GM19324 (cell line): ENCODE measurements at regions not wholly inside any gene's neighbourhood (a gene's known extent, or its start where the extent isn't known, plus 50 kb on each side); places are given as distances from the start of the nearest gene placed in this dataset.
"Not testable (repeated sequence)": the region's sequence is repeated elsewhere in the genome, so short reads cannot be mapped to it uniquely, and the experiment has no call there.

Experiments
- ATAC-seq: cut with Tn5 transposase; IDR thresholded peaks from one replicate; pipeline ENCODE4 v1.9.1; 2021; ENCODE audit warnings: mild to moderate bottlenecking, moderate library complexity; ENCODE audit not compliant: unreplicated experiment, low FRiP score

DNA sequence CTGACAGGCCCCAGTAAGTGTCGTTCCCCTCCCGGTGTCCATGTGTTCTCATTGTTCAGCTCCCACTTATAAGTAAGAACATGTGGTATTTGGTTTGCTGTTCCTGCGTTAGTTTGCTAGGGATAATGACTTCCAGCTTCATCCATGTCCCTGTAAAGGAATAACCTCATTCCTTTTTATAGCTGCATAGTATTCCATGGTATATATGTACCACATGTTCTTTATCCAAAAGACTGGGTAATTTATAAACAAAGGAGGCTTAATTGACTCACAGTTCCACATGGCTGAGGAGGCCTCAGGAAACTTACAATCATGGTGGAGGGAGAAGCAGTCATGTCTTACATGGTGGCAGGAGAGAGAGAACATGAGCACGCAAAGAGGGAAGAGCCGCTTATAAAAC lies 79.6 kb upstream of the CACUL1 start:
- not testable (repeated sequence) for ATAC-seq

DNA sequence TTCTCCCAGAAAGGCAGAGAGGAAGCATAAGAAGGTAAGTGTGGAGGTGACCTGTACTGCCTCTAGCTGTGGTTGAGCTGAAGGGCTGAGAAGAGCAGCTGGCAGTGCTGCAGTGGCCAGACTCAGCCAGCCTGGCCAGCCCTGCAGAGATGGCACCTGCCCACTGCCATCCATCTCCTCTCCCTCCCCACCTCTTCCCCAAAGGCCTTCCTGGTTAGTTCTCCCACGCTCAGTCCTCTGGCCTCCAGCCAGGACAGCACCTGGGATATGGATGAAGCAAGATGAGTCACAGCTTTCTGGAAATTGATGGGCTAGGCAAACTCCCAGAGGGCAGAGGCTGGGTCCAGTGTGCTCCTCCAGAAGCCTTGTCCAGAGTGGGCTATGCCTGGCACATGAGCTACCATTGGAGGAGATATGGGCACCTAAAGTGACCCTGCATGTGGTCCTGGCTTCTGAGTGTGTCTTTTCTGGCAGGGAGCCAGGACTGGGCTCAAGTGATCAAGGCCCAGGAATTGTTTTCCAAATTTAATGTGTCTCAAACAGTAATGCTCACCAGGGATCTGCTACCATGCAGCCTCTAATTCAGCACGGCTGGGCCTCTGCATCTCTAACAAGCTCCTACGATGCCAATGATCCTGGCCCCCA lies 81.0 kb upstream of the CACUL1 start:
- ATAC-seq: no peak

DNA sequence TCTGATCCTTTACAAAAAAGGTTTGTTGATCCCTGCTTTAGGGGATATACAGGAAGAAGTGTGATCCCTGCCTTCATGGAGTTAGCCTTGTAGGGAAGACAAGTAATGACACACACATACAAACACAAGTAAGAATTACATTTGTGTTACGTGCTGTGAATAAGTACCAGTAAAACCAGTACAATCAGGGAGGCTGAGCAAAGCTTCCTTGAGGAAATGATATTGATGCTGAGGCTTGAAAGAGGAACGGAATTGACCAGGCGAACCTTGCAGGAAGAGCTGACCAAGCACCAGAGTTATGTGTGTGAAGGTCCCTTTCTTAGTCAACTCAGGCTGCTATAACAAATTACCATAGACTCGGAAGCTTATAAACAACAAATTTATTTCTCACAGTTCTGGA lies 83.6 kb upstream of the CACUL1 start:
- no peak for ATAC-seq

DNA sequence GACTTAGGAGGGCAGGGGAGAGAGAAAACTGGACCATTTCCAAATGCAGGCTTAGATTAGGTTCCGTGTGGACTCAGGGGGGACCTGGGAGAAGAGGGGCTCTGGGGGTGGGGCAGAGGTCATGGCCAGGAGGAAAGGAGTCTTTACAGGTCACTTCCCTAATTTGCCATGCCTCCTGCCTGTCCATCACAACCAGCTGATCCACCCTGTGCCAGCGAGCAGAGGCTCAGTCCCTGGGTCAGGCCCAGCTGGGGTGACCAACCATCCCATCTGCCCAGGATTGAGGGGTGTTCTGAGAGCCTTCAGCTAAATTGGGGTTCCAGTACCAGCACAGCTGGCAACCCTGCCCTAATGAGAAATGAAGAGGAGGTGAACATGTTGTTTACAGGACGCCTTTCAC lies 84.6 kb upstream of the CACUL1 start:
- no peak for ATAC-seq

DNA sequence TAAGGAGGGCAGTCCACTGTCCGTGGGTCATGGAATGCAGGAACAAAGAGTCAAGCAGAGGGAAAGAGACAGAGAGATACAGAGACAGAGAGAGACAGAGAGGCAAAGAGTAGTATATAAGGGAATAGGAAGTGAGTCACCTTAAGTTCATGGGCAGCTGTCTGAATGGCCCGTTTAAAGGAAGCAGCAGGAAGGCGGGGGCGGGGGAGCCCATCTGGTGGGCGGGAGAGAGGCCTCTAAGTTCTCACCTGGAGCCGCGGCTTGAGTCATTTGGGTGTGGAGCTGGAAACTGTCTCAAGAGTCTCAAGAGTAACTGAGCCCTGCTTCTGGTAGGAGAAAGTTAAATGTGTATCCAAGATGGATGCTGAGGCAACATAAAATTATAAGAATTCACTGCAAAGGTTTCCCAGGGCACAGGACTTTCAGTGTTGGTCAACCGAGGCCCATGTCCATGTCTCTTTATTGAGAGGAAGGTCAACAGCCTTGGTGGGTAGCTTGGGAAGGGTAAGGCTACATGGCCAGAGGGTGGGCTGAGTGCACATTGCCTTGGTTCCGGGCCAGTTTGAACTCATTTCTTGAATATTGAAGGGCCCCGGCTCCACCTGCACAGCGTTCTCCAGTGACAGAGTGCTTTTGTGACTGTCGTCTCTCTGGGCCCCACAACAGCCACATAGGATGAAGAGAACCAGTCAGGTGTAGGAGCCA lies 85.5 kb upstream of the CACUL1 start:
- no peak for ATAC-seq

DNA sequence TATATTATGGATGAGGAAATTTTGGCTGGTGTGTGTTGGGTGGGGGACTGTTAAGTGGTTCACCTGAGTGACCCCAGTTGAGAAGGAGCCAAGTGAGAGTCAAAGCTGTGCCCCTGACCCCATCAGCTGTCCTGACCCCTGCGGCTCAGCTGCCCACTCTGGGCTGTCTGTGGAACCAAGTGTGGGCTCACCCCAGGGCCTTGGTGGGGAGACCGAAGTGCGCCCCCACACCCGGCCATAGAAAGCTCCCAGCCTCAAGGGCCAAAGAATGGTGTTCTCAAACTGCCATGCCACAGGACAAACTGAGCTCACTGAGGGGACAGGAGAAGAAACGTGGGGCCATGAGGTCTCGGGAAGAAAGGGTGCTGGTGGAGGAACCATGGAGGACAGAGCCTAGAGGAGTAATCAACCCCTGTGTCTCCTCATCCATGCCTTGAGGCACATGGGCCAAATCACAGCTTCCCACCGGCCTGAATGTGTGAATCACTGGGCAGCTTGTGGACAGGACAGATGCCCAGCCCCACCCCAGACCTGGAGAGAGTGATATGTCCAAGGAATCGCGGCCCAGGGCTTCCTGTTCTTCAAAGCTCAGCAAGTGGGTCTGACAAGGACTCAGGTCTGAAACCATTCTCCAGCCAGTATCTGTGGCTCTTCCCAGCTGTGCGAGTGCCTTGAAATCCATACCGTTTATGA lies 86.2 kb upstream of the CACUL1 start:
- ATAC-seq: no peak

DNA sequence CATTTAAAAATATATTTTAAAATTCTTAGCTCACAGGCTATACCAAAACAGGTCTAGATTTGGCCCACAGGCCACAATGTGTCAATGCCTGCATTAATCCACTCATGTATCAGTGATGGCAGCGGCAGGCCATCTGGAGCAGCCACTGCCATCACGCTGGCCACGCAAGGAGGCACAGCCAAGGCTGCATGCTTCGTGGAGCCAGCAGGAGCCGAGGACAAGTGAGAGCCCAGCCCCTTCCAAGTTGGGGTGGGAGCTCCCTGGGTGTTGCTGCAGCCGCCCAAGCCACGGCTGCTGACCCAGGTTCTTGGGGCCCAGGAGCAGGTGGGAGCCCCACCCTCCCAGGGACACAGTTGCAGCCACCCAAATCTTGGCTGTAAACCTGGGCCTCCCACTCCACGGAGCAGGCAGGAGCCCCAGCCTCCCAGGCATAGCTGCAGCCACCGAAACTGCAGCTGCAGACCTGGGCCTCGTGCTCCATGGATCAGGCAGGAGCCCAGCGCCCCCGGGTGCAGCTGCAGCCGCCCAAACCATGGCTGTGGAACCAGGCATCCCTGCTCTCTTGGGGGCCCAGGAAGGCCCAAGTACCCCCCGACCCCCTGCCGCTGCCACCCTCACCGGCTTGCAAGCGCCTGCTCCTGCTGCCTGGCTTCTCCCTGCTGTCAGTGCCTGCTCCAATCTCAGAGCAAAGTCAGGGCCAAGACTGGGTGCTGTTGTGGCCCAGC lies 87.3 kb upstream of the CACUL1 start:
- no peak for ATAC-seq

DNA sequence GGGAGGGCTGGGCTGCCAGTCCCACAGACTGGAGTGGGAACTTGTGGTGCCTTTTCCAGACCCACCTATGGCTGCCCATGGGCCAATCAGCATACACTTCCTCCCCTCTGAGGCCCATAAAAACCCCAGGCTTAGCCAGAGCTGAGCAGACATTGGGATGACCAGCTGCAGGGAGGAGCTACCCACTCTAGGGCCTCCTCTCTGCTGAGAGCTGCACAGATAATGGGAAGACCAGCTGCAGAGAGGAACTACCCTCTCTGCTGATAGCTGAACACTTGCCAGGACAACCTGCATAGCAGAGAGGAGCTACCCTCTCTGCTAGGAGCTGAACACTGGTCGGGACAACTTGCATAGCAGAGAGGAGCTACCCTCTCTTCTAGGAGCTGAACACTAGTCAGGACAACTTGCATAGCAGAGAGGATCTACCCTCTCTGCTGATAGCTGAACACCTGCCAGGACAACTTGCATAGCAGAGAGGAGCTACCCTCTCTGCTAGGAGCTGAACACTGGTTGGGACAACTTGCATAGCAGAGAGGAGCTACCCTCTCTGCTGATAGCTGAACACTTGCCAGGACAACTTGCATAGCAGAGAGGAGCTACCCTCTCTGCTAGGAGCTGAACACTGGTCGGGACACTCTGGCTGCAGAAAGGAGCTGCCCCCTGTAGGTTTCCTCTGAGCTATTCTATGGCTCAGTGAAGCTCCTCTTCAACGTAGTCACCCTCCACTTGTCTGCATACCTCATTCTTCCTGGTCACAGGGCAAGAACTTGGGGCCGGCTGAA lies 88.3 kb upstream of the CACUL1 start:
- ATAC-seq: no peak

DNA sequence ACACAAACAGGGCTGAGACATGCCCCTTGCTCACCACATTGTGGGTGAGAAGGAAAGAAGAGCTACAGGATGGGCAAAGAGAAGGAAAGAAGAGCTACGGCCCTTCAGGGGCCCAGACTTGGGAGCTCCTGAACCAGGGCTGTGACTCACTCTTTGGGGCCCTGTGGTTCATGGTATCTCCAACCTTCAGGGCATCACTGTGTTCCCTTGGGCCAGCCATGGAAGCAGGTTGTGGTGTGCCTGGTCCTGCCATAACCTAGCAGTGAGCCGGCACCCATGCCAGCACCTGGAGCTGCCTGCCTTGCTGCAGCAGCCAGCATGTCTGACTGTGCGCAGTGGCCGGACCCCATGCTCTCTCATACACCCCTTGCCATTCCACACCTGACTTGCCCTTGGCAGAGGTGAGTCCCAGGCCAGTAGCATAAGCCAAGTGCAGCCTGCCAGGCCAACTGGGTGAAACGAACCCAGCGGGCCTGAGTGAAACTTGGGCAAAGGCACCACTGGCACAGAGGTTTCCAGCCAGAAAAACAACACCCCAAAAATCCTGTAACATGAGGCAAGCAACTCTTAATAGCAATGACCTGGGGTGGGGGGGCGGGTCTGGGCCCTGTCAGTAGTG lies 89.0 kb upstream of the CACUL1 start:
- ATAC-seq: no peak

DNA sequence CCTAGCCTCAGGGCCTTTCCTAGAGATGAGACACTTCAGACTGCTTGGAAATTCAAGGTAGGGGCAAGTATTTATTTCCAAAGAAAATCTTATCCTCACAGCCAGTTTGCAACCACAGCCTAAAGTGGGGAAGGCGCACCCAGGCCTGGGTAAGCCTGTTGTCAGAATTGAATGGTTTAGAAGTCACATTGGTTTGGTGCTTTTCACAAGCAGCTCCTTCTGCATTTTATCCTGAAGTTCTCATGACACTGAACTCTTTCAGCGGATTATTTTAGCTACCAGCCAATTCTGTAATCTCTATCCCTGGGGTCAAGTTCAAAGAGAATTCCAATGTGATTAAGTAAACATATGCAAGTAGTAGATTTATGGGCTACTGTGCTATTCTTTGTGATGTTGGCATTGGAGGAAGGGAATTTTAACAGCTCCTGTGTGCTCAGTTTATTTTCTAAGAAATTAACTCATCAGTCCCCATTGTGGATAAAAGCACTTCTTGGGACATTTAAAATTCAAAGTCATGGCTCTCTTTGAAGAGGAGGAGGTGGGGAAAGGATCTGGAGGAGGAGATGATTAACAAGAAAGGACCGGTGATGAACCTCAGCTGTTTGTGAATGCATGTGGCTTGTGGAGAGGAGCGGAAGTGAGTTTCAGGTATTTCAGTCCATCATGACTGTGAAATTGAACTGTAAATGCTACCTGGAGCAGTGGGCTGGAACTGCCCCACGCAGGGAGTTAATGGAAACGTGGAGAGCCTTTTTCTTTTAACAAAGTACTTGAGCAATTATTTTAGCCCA lies 90.2 kb upstream of the CACUL1 start:
- ATAC-seq: no peak

DNA sequence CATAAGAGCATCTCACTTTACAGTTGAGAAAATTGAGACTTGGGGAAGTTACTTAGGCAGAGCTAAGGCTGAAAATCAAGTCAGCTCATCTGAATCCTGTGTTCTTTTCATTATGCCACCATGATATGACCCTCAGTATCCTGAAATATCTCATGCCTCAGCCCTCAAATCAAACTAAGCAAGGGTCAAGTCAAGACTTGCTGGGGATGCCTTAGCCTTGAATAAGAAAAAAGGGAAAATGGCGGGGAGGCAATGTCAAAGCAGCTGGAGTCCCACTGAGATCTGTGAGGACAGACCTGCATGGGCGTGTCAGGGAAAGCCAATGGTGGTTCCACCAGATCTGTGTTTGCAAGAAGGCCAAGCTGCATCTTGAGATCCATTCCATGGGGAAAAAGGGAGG lies 91.0 kb upstream of the CACUL1 start:
- ATAC-seq: no peak

DNA sequence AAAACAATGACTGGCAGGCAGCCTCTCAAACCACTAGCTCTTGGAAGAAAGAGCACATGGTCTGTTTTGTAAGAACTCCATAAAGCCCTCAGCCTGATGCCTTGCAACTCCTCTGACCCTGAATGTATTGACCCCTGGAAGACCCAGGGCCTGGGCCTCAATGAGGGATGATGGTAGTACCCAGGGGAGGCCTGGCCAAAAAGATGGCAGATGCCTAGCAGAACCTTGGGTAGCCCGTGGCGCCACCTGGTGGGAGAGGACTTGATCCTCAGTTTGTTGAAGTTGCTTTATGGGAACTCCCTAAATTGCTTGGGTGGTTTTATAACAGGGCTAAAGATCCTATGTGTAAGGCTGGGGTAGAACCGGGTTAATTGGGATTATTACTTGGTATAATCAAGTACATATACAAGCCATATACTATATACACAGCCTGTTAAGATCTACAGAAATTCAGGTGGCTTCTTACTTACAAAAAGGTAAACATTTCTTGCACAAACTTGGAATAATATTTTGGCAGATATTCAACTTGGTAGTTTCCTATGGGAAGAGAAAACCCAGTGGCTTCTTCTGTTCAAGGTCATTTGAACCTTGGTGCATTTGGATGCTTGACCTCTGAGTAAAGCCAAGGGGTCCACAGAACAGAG lies 95.8 kb upstream of the CACUL1 start:
- ATAC-seq: peak; percentile 51

DNA sequence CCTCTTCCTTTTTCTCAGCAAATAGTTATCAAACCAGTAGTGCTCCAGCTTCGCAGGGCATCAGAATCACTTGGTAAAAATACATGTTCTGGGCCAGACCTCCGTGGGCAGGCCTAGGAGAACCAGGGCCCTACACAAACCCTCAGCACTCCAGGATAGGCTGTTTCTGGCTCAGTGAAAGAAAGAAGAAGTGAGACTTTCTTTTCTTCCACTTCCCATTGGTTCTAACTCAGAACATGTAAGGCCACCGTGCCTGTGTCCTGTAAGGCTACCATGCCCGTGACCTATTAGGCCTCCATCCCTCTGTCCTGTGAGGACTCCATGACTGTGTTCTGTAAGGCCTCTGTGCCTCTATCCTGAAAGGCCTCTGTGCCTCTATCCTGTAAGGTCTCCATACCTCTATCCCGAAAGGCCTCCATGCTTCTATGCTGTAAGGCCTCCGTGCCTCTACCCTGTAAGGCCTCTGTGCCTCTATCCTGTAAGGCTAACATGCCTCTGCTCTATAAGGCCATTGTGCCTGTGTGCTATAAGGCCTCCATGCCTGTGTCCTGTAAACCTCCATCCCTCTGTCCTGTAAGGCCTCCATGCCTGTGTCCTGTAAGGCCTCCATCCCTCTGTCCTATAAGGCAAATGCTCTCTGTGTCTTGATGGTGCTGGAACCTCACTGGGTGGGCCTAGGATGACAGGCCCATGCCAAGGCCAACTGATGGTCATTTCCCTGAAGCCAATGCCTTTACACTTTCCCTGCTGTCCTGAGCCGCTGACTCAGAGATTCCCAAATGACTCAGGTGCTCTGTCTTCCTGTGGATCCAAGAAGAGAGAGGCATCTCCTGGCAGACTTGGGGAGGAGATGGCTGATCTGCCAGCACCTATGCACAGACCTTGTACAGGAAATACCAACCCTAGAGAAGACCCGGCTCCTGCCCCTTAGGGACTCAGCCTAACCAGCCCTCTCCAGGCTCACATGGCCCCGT lies 96.6 kb upstream of the CACUL1 start:
- ATAC-seq: no peak

DNA sequence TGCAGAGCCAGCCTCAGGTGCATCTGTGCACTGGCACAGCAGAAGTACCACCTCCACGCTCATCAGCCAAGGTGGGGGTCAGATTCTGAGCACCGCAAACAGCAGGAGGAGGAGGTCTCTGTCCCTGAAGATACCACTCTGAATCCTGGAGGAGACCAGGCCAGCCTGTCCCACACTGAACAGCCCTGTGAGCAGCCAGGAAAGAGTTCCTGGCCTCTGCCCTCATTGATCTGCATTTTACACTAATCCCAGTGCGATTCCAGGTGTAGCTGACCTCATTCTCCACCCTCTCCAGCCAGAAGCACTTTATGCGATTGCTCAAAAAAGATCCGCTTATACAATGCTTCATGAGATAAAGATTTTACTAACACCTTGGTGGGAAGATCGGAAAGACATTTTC lies 99.1 kb upstream of the CACUL1 start:
- no peak for ATAC-seq

DNA sequence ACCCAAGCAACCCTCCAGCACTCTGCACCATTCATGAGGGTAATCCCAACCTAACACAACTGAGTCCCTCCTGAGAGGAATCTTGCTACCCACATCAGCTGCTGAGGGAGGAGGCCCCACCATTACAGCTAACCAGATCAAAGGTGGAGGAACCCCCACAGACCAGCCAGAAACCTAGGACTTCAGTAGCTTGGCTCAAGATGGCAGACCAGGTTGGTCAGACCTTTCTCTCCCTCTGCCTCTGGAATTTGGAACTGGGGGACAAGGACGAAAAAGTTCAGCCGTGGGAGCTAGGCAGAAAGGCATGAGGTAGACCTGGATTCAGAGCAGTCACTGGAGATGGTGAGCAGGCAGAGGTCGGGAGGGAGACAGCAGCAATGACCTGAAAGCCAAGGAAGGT lies 101.3 kb upstream of the CACUL1 start:
- no peak for ATAC-seq

DNA sequence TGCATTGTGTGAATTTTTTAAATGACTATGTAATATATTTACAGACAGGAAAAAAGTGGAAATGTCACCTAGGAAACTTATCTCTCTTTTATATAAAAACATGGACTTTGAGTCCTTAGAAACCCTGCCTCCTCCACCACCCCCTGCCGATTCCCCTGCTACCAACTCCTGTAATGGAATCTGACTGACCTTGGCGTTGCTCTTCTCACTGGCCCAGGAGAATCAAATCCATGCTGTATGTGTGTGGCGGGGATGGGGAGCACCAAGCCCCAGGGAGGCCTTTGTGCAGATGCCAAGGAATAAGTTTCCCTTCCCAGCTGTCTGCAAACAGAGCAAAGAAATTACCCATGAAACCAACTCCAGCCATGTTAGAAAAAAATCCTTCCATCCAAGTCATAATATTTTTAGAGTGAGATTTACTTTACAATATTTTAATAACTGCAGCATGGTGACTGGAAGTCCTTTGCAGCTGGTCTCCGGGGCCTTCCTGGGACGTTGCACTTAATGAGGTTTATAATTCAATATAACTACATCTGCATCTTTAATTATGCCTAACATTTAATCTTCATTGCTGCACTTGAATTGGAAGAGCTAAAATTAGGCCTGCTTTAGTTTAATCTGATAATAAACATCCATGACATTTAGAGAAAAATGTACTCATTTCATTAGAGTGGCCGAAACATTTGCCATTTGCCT lies 111.4 kb upstream of the CACUL1 start:
- ATAC-seq: no peak

DNA sequence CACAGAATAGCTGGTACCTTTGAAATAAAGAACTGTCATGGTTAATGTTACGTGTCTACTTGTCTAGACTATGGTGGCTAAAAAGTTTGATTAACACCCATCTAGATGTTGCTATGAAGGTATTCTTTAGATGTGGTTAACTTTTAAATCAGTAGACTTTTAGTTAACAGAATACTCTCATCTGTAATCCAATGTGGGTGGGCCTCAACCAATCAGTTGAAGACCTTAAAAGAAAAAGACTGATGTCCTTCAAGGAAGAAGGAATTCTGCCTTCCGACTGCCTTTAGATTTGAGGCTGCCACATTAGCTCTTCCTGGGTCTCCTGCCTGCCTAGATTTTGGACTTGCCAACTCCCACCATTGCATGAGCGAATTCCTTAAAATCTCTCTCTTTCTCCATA lies 113.0 kb upstream of the CACUL1 start:
- ATAC-seq: no peak
